ENCODE measurements at regions not wholly inside any gene's neighbourhood (a gene's known extent, or its start where the extent isn't known, plus 50 kb on each side); places are given as distances from the start of the nearest gene placed in this dataset.

DNA sequence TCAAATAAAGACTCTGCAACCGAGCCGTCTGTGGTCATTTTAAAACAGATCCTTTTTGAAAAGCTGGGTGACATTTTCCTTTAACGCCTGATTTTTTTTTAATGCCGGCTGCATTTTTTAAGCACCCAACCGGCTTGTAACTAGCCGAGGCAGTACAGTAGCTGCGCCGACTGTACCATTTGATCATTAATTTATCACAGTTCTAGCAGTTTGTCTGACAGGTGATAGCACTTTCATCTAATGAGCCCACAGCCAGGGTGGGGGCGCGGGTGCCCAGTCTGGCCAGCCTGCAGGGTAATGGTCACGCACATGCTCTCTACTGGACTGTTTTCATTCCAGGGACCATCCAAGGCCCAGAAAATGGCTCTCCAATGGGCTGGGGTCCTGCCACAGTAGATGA, 68.8 kb downstream of the IRX5 start:
- TF ChIP-seq GATA3 (IDR thresholded peaks at IDR 0.05; ENCODE audit: low read depth, low read length) (no peak), GATA2 (IDR thresholded peaks at IDR 0.05; ENCODE audit: low read depth, low read length) (no peak)

All from SH-SY5Y (cell line).